C4-2B (cell line): ENCODE measurements at regions not wholly inside any gene's neighbourhood (a gene's known extent, or its start where the extent isn't known, plus 50 kb on each side); places are given as distances from the start of the nearest gene placed in this dataset.

Experiments
- ZFX ChIP-seq: fragments of 450-650 bp; IDR thresholded peaks from 2 replicates; pipeline ENCODE4 v1.6.1; 2017
- TF ChIP-seq, protein P1 (sequence below): fragments of 450-650 bp; conservative IDR thresholded peaks from 2 replicates; pipeline ENCODE4 v1.5.1; 2017; ENCODE audit warnings: mild to moderate bottlenecking

GRCh38 chr6:131471331-131471730 lies 101.7 kb upstream of the ARG1 start:
- TF ChIP-seq, protein P1, sequence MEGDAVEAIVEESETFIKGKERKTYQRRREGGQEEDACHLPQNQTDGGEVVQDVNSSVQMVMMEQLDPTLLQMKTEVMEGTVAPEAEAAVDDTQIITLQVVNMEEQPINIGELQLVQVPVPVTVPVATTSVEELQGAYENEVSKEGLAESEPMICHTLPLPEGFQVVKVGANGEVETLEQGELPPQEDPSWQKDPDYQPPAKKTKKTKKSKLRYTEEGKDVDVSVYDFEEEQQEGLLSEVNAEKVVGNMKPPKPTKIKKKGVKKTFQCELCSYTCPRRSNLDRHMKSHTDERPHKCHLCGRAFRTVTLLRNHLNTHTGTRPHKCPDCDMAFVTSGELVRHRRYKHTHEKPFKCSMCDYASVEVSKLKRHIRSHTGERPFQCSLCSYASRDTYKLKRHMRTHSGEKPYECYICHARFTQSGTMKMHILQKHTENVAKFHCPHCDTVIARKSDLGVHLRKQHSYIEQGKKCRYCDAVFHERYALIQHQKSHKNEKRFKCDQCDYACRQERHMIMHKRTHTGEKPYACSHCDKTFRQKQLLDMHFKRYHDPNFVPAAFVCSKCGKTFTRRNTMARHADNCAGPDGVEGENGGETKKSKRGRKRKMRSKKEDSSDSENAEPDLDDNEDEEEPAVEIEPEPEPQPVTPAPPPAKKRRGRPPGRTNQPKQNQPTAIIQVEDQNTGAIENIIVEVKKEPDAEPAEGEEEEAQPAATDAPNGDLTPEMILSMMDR: no peak
- TF ChIP-seq ZFX: no peak
